ENCODE measurements at regions not wholly inside any gene's neighbourhood (a gene's known extent, or its start where the extent isn't known, plus 50 kb on each side); places are given as distances from the start of the nearest gene placed in this dataset.

GRCh38 chr1:147452809-147453208, 88.5 kb upstream of the BCL9 start:
- no peak for DNase-seq

- DNase-seq, result no peak
Measured at GRCh38 chr1:147463022-147463421, 78.3 kb upstream of the BCL9 start.

GRCh38 chr1:147466543-147466942, 74.8 kb upstream of the BCL9 start:
- DNase-seq, result no peak

GRCh38 chr1:147470079-147470478, 71.2 kb upstream of the BCL9 start:
- no peak for DNase-seq

- no peak for DNase-seq
Measured at GRCh38 chr1:147472489-147472888, 68.8 kb upstream of the BCL9 start.

- no peak for DNase-seq
Measured at GRCh38 chr1:147472966-147473732, 68.2 kb upstream of the BCL9 start.

DNA sequence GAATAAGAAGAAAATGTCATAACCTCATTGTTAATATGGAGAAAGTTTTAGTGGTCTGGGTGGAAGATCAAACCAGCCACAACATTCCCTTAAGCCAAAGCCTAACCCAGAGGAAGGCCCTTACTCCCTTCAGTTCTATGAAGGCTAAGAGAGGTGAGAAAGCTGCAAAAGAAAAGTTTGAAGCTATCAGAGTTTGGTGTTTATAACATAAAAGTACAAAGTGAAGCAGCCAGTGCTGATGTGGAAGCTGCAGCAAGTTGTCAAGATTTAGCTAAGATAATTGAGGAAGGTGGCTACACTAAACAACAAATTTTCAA, 67.6 kb upstream of the BCL9 start:
- no peak for DNase-seq

- DNase-seq, result no peak
Measured at GRCh38 chr1:147475488-147475887, 65.8 kb upstream of the BCL9 start.

- DNase-seq, result no peak
Measured at GRCh38 chr1:147478521-147478920, 62.8 kb upstream of the BCL9 start.

DNA sequence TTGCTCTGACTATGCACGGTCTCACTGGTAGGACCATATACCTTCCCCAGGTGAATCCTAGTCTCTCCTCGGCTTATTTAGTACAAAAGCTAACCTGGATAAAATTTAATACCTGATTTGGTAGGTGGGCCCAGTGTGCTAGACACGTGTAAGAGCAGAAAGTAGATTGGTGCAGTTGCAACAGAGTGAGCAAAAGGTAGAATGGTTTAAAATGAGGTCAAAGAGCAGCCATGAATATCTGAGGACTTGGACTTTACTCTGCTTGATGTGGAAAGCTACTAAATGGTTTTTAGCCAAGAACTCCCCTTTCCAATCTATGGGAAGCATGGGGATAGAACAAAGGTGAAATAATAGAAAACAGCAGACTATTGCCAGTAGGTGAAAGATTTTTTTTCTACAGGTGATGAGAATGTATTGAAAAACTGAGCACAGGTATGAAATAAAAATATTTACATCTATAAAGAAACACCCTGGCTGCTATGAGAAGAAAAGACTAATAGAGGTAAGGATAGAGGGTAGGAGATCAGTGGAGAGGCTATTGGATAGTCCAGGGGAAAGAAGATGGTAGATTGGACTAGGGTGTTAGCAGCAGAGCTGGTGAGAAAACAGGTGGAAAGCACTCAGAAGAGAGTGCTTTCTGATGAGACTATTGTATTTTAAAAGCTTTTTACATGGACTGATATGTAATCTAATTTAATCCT, 61.3 kb upstream of the BCL9 start:
- no peak for DNase-seq

- DNase-seq, result no peak
Measured at GRCh38 chr1:147480565-147480935, 60.8 kb upstream of the BCL9 start.

GRCh38 chr1:147486876-147487656, 54.2 kb upstream of the BCL9 start:
- DNase-seq, result no peak

DNA sequence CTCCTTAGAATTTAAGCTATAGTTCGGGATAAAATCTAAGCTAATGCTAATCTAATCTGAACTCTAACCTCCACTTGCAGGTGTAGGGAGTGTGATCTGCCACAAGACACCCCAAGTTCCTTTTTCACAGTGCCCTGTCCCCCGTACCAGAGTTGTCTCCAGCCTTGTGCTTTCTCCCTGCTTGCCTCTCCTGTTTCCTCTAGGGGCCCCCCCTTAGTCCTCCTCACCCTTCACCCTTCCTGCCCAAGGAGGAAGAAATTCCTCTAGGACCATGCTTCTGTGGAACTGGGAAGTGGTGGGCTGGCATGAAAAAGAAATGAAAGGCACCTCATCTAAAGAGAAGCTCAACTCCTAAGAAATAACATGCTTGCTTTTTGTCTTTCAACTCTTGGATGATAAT, 50.2 kb upstream of the BCL9 start:
- no peak for DNase-seq

Data from anterior cingulate cortex (tissue), 58 donors.